H54 (cell line): ENCODE measurements at regions not wholly inside any gene's neighbourhood (a gene's known extent, or its start where the extent isn't known, plus 50 kb on each side); places are given as distances from the start of the nearest gene placed in this dataset.
"Not testable (repeated sequence)": the region's sequence is repeated elsewhere in the genome, so short reads cannot be mapped to it uniquely, and the experiment has no call there.

Experiments used
- DNase-seq: peaks from one replicate; pipeline ENCODE4 v3.0.0; 2011; ENCODE audit warnings: low spot score, mixed read lengths; ENCODE audit not compliant: insufficient read length
- FAIRE-seq: peaks from 3 replicates; lab custom pipeline; 2011; peaks lifted over from hg19 to GRCh38; lab: Jason Lieb, UNC
- POLR2A ChIP-seq: IDR thresholded peaks from 2 replicates; pipeline ENCODE4 v1.6.1; 2011; ENCODE audit warnings: low read depth, mild to moderate bottlenecking, low read length

GRCh38 chr2:8247905-8248622, 433.8 kb upstream of the ID2 start:
- no peak for FAIRE-seq
- no peak for TF ChIP-seq POLR2A
- DNase-seq, result no peak

- FAIRE-seq, result no peak
- DNase-seq, result no peak
- no peak for TF ChIP-seq POLR2A
These were observed 433.3 kb upstream of the ID2 start for GRCh38 chr2:8248623-8248957.

GRCh38 chr2:8249141-8249540, 432.7 kb upstream of the ID2 start:
- no peak for FAIRE-seq
- no peak for DNase-seq
- no peak for TF ChIP-seq POLR2A

DNA sequence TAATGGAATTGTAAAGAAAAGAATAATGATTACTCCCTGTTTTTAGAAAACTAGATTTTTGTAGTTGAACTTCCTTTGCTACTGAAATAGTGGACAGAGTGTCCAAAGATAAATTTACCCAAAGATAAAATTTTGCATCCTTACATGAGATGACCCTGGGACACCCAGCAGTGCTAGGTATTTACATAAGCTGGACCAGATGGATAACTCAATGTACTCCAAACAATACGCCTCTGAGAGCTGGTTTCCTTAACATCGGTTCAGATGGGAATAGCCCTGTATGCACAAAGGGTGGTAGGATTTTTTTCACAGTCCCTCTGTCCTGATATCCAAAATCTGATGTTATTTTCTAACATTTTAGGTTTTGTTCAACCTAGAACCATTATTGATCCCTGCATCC, 432.1 kb upstream of the ID2 start:
- DNase-seq, result no peak
- no peak for TF ChIP-seq POLR2A
- no peak for FAIRE-seq

DNA sequence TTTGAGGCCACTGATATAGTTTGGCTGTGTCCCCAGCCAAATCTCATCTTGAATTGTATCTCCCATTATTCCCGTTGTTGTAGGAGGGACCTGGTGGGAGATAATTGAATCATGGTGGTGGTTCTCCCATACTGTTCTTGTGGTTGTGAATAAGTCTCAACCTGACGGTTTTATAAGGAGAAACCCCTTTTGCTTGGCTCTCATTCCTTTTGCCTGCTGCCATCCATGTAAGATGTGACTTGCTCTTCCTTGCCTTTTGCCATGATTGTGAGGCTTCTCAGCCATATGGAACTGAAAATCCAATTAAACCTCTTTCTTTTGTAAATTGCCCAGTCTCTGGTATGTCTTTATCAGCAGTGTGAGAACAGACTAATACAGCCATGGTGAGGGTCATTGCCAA, 431.6 kb upstream of the ID2 start:
- DNase-seq, FAIRE-seq: not testable (repeated sequence)

GRCh38 chr2:8251291-8251690, 430.6 kb upstream of the ID2 start:
- TF ChIP-seq POLR2A, result no peak
- no peak for FAIRE-seq
- DNase-seq, result no peak

GRCh38 chr2:8251856-8252255, 430.0 kb upstream of the ID2 start:
- no peak for FAIRE-seq
- no peak for TF ChIP-seq POLR2A
- DNase-seq, result no peak

DNA sequence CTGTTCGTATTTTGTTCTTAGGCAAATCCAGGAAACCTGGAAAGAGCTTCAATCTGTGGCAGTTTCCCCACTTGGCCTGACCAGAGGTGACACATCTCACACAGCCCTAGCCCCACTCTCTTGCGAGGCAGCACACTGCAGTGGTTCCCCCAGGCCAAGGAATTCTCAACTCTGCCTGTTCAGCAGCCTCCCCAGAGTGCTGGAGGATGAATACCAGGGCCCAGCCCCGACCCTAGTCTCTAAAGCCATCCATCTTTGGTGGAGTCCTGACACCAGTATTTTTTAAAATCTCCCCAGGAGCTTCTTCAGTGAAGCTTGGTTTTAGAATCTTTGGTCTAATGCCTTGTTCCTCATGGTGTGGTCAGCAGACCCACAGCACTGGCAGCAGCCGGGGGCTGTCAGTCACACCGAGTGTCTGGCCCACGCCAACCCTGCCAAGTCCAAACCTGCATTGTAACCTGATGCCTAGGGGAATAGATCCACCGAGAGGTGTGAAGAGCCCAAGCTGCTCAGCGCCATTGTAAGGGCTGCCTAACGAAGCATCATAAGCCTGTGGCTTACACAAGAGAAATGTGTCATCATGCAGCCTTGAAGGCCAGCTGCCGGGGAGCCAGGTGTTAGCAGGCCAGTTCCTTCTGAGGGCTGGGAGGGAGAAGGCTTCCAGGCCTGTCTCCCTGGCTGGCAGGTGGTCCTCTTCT, 428.7 kb upstream of the ID2 start:
- DNase-seq, result no peak

DNA sequence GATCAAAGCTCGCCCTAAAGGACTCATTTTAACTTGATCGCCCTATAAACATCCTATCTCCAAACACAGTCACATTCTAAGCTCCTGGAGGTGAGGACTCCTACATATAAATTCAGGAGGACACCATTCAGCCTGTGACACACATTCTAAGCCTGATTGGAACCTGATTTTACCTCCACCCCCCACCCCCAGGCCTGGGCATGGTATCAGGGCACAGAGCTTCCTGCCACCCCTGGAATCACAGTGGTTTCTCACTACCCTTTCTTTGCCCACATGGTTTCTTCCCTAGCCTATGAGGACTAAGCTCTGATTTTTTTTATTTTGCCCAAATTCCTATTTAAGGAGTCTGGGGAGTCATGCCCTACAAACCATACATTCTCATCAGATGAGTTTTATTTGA, 428.1 kb upstream of the ID2 start:
- no peak for FAIRE-seq
- no peak for DNase-seq
- TF ChIP-seq POLR2A, result no peak

More for the DNA sequence above, 428.7 kb upstream of the ID2 start:
- TF ChIP-seq POLR2A, result no peak
- no peak for FAIRE-seq

GRCh38 chr2:8254214-8254613, 427.6 kb upstream of the ID2 start:
- DNase-seq, FAIRE-seq: not testable (repeated sequence)

- FAIRE-seq (no peak), DNase-seq (no peak)
- no peak for TF ChIP-seq POLR2A
These were observed 426.9 kb upstream of the ID2 start for GRCh38 chr2:8254791-8255447.

DNA sequence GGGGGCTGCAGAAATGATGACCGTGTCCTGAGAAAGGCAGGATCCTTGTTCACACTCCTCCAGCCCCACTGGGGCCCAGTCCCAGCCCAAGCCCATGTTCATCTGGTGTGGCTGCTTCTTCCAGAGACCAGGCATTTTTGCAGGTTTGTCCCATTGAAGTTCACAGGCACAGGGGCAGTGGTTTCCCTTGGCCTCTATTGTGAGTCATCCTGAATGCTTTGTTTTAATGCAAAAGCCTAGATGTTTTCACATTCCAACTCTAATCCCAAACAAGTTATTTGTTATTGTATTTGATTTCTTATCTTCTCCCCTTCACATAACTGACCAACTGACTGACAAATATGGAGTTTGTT, 426.4 kb upstream of the ID2 start:
- DNase-seq (no peak), FAIRE-seq (no peak)
- TF ChIP-seq POLR2A, result no peak

DNA sequence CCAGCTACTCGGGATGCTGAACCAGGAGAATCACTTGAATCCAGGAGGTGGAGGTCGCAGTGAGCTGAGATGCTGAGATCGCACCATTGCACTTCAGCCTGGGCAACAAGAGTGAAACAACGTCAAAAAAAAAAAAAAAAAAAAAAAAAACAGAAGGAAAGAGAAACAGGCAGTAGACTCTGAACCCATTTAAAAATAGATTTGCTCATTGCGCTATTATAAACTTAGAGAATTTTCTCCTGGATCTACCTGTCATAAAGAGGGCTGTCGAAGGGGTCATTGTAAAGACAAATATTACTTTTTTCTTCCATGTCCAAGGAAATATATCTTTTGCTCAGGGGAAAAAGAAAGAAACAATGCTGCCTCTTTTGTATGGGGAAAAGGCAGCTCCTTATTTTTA, 425.0 kb upstream of the ID2 start:
- no peak for FAIRE-seq
- DNase-seq, result no peak
- no peak for TF ChIP-seq POLR2A

- FAIRE-seq (no peak), DNase-seq (no peak)
- TF ChIP-seq POLR2A, result no peak
These were observed 424.4 kb upstream of the ID2 start for GRCh38 chr2:8257502-8257901.

DNA sequence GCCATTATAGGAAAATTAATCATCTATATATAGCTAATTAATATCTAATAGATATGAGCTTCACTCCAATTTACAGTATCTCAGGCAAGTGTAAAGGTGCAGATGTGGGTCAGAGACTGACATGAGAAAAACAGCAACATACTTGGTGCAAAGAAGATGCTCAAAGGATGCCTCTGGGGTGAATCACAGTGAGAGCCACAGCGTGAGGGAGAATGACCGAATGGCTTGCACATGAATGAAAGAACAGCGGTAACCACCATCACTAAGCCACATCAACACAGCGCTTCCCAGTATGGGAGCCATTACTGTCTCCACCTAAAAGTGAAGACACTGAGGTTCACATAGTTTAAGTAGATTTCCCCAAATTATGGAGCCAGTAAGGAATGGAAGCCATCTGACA, 423.4 kb upstream of the ID2 start:
- no peak for FAIRE-seq
- no peak for DNase-seq
- no peak for TF ChIP-seq POLR2A
